HepG2 (cell line): ENCODE measurements at regions not wholly inside any gene's neighbourhood (a gene's known extent, or its start where the extent isn't known, plus 50 kb on each side); places are given as distances from the start of the nearest gene placed in this dataset.

Experiments
- ATAC-seq: fragments of 200-7000 bp; cut with Tn5 transposase; 3 replicates; pipeline ENCODE4 v1.9.1; 2020; ENCODE audit warnings: mild to moderate bottlenecking, moderate library complexity
- BruUV-seq: library from RNA; stranded (reverse); fragments of 400-500 nt; replicated peaks from 2 replicates; lab custom pipeline; 2021; lab: Mats Ljungman, UMichigan
- CTCF ChIA-PET: fragments of 300-600 bp; formaldehyde crosslinking; extraction: SDS; loops from one replicate; lab custom pipeline; 2021; ENCODE audit warnings: low total read pairs, inconsistent platforms, low intra/inter-chr PET ratio; lab: Yijun Ruan, JAX
- POLR2A ChIA-PET: fragments of 350-600 bp; sonication (Branson Sonifier 250); formaldehyde crosslinking; loops from one replicate; lab custom pipeline; 2020; ENCODE audit warnings: antibody characterized with exemption, inconsistent platforms; lab: Yijun Ruan, JAX
- DNase-seq: peaks from one replicate; pipeline ENCODE4 v3.0.0-alpha.2; 2015; ENCODE audit warnings: low spot score
- FAIRE-seq: peaks from 3 replicates; lab custom pipeline; 2011; peaks lifted over from hg19 to GRCh38; lab: Jason Lieb, UNC
- H2AFZ ChIP-seq: one replicate; pipeline ENCODE4 v1.6.1; 2011; ENCODE audit warnings: low read length, inconsistent platforms
- H3K27ac ChIP-seq: fragments of 300-600 bp; 3 replicates; pipeline ENCODE4 v1.8.0; 2011; ENCODE audit warnings: mixed run types, mild to moderate bottlenecking, mixed read lengths, low read length, inconsistent platforms; ENCODE audit not compliant: insufficient read depth; ENCODE audit errors: extremely low read length
- H3K27me3 ChIP-seq, 2 experiments: fragments of 200-600 bp in 1 of 2; 2 replicates in 1 of 2; 3 replicates in 1 of 2; pipeline versions ENCODE4 v1.6.0 to v1.8.0; 2011; ENCODE audit warnings: low read length in 2 of 2, mild to moderate bottlenecking in 2 of 2, moderate library complexity in 2 of 2, inconsistent platforms in 1 of 2; ENCODE audit not compliant: insufficient read depth in 2 of 2, control insufficient read depth in 1 of 2
- H3K36me3 ChIP-seq, 2 experiments: fragments of 200-600 bp in 1 of 2; replicated peaks in 1 of 2; 2 replicates in 1 of 2; 3 replicates in 1 of 2; pipeline versions ENCODE4 v1.5.1 to v1.8.0; 2011; ENCODE audit warnings: low read length in 2 of 2, inconsistent platforms in 1 of 2; ENCODE audit not compliant: insufficient read depth in 2 of 2, control insufficient read depth in 1 of 2
- H3K4me1 ChIP-seq: 2 replicates; pipeline ENCODE4 v1.5.1; 2012; ENCODE audit warnings: low read length, inconsistent platforms; ENCODE audit not compliant: insufficient read depth
- H3K4me2 ChIP-seq: 2 replicates; pipeline ENCODE4 v1.6.0; 2011; ENCODE audit warnings: low read depth, low read length, inconsistent platforms
- H3K4me3 ChIP-seq, 3 experiments: fragments of 200-600 bp in 1 of 3; sonication (generic), shearing (Covaris generic) in 1 of 3; replicated peaks in 1 of 3; 2 replicates each; pipeline ENCODE4 v1.5.1; 2011 to 2016; ENCODE audit warnings: low read length in 3 of 3, inconsistent platforms in 2 of 3, low read depth in 2 of 3, mild to moderate bottlenecking in 2 of 3, control low read depth in 1 of 3, mixed read lengths in 1 of 3; ENCODE audit not compliant: insufficient read depth in 1 of 3
- H3K79me2 ChIP-seq: one replicate; pipeline ENCODE4 v1.6.1; 2011; ENCODE audit warnings: low read length, inconsistent platforms; ENCODE audit not compliant: insufficient read depth
- H3K9ac ChIP-seq: 2 replicates; pipeline ENCODE4 v1.6.0; 2011; ENCODE audit warnings: mild to moderate bottlenecking, low read depth, low read length, inconsistent platforms; ENCODE audit not compliant: insufficient read depth
- H3K9me3 ChIP-seq: 2 replicates; pipeline ENCODE4 v1.5.1; 2012; ENCODE audit warnings: mild to moderate bottlenecking, low read length
- H4K20me1 ChIP-seq: 2 replicates; pipeline ENCODE4 v1.6.0; 2011; ENCODE audit warnings: inconsistent platforms, mild to moderate bottlenecking, low read length, moderate library complexity; ENCODE audit not compliant: insufficient read depth
- DBP ChIP-seq: sonication (generic); formaldehyde crosslinking; IDR thresholded peaks from 2 replicates; pipeline ENCODE4 v1.4.0; 2020; ENCODE audit warnings: missing genetic modification reagents; ENCODE audit errors: not compliant biosample characterization
- FOXC1 ChIP-seq: sonication (generic); formaldehyde crosslinking; IDR thresholded peaks from 2 replicates; pipeline ENCODE4 v1.8.0; 2022; ENCODE audit warnings: mild to moderate bottlenecking, missing genetic modification reagents, borderline replicate concordance
- FOXO4 ChIP-seq: sonication (generic); formaldehyde crosslinking; conservative IDR thresholded peaks from 2 replicates; pipeline ENCODE4 v1.8.1; 2023; ENCODE audit warnings: missing genetic modification reagents
- JUNB ChIP-seq: sonication (generic); formaldehyde crosslinking; IDR thresholded peaks from 2 replicates; pipeline ENCODE4 v1.8.0; 2022; ENCODE audit warnings: missing genetic modification reagents, mild to moderate bottlenecking, borderline replicate concordance
- MIXL1 ChIP-seq: IDR thresholded peaks from 2 replicates; pipeline ENCODE4 v1.6.1; 2016
- MNT ChIP-seq: fragments of 450-650 bp; IDR thresholded peaks from 2 replicates; pipeline ENCODE4 v1.6.1; 2016
- POLR2A ChIP-seq, 2 experiments: IDR thresholded peaks; 2 replicates each; pipeline ENCODE4 v1.6.1; 2011; ENCODE audit warnings: low read depth in 2 of 2, low read length in 2 of 2, mild to moderate bottlenecking in 1 of 2, moderate library complexity in 1 of 2; ENCODE audit not compliant: insufficient read depth in 1 of 2
- RARA ChIP-seq: IDR thresholded peaks from 2 replicates; pipeline ENCODE4 v1.6.1; 2016; ENCODE audit warnings: missing genetic modification reagents, missing compliant biosample characterization
- REXO4 ChIP-seq: sonication (generic); formaldehyde crosslinking; IDR thresholded peaks from 2 replicates; pipeline ENCODE4 v1.8.0; 2022; ENCODE audit warnings: missing genetic modification reagents, mild to moderate bottlenecking, borderline replicate concordance
- ZNF329 ChIP-seq: sonication (generic); formaldehyde crosslinking; IDR thresholded peaks from 2 replicates; pipeline ENCODE4 v1.9.0; 2021; ENCODE audit warnings: low read depth, mild to moderate bottlenecking, missing genetic modification reagents
- ZNF558 ChIP-seq: sonication (generic); formaldehyde crosslinking; IDR thresholded peaks from 2 replicates; pipeline ENCODE4 v1.9.0; 2022; ENCODE audit warnings: mild to moderate bottlenecking, missing genetic modification reagents, borderline replicate concordance
- WGBS: methylation state at CpG from one replicate; pipeline ENCODE4 v1.1.6; 2017; ENCODE audit warnings: low lambda C conversion rate; 5-methylcytosine and 5-hydroxymethylcytosine counted together
- in situ Hi-C: cut with HindIII; loops from 2 replicates; pipeline ENCODE4 v1.10.0; 2017; ENCODE audit warnings: low pct_unique_long_range_greater_than_20kb; ENCODE audit not compliant: extremely low pct_ligation_motif_present
- intact Hi-C: fragments of 100-400 bp; cut with micrococcal nuclease; formaldehyde crosslinking; loops from one replicate; pipeline ENCODE4 v1.10.0; 2022; ENCODE audit not compliant: unreplicated experiment

DNA sequence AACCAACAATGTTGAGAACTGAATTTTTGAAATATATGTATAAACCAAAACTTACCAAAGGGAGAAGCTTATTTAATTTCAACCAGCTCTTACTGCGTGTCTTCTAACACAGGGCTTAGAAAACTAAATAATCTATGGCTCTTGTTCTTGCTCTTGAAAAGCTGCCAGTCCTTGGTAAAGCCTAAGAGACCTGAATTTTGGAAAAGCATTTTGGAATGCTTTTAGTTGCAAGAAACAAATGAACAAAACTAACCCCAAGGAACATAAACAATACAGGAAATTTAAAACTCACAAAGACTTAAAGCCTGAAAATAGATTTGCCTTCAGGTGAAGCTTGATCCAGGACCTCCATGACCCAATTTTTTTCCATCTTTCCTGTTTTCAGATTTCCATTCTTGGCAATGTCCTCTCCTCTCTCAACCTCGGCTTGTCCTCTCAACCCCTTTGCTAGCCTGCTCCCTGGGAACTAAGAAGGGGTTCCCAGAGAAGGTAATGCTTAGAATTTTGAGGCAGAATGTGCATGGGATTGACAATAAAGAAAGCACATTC, 169.8 kb upstream of the NCK2 start:
- Histone ChIP-seq H3K9me3 (no peaks in the 10 kb centered on the region), H3K79me2 (no peaks in the 10 kb centered on the region), H3K4me2 (no peak overlapping the region), H3K4me1 (peaks cover 13% of the 10 kb centered on the region), H3K9ac (no peak overlapping the region), H2AFZ (no peak overlapping the region), H3K36me3 (no peaks in the 10 kb centered on the region), H4K20me1 (no peaks in the 10 kb centered on the region), H3K27ac (no peak overlapping the region), H3K27me3 (peaks cover 2 to 38% of the 10 kb centered on the region in 2 experiments; a peak in 4 of 5 replicates), H3K4me3 (no peak overlapping the region)
- no TSS peak for BruUV-seq
- in situ Hi-C loops (loop anchor here (5.0 kb wide), 1 partner anchor 312 kb away; no protein-coding TSS in a partner anchor), intact Hi-C loops (no loop called here)
- WGBS: 8% methylated on average over 2 of the region's 2 CpGs
- ChIA-PET CTCF (no interaction called here), POLR2A (no interaction called here)
- ATAC-seq (no peak), FAIRE-seq (no peak), DNase-seq (no peak)
- TF ChIP-seq ZNF329 (CRISPR knock-in tag): peak; percentile 89; the same call in 1 of the 2 replicates
- TF ChIP-seq FOXO4: no peak

- no peaks in the 10 kb centered on the region for H3K9me3 ChIP-seq
- H3K9ac ChIP-seq: no peak overlapping the region
- 11% methylated on average over 8 of the region's 8 CpGs for WGBS
- POLR2A ChIA-PET: no interaction called here
- no peaks in the 10 kb centered on the region for H3K79me2 ChIP-seq
- no peak overlapping the region for H3K4me3 ChIP-seq
- peaks cover 2 to 44% of the 10 kb centered on the region in 2 experiments; a peak in 4 of 5 replicates for H3K27me3 ChIP-seq
- ATAC-seq (no peak), FAIRE-seq (no peak), DNase-seq (no peak)
- H3K4me2 ChIP-seq: peak overlapping the region; percentile 19
- no peak overlapping the region for H2AFZ ChIP-seq
- intact Hi-C loops (no loop called here), in situ Hi-C loops (no loop called here)
- peaks cover 13% of the 10 kb centered on the region for H3K4me1 ChIP-seq
- CTCF ChIA-PET: no interaction called here
- no TSS peak for BruUV-seq
- H3K36me3 ChIP-seq: no peaks in the 10 kb centered on the region
- H4K20me1 ChIP-seq: no peaks in the 10 kb centered on the region
- no peak overlapping the region for H3K27ac ChIP-seq
- TF ChIP-seq MIXL1 (no peak), FOXC1 (CRISPR knock-in tag) (no peak), ZNF329 (CRISPR knock-in tag) (0 out of 2 replicates have a peak, but pooled peaks have one; percentile 47), MNT (peak; percentile 81), DBP (no peak), ZNF558 (CRISPR knock-in tag) (no peak), POLR2A (IDR thresholded peaks at IDR 0.05; ENCODE audit: insufficient read depth in 1 of 2, low read depth in 2 of 2, low read length in 2 of 2) (no peak), RARA (CRISPR knock-in tag) (no peak), JUNB (CRISPR knock-in tag) (no peak), REXO4 (CRISPR knock-in tag) (no peak)
These were observed 170.6 kb upstream of the NCK2 start for GRCh38 chr2:105573910-105574655.
